ENCODE measurements at regions not wholly inside any gene's neighbourhood (a gene's known extent, or its start where the extent isn't known, plus 50 kb on each side); places are given as distances from the start of the nearest gene placed in this dataset.

- no peak for DNase-seq (ENCODE audit: low read depth in 2 of 2)
Measured at GRCh38 chrX:69228732-69229131, 63.5 kb upstream of the PJA1 start.

- no peak for DNase-seq (ENCODE audit: low read depth in 2 of 2)
Measured at GRCh38 chrX:69226459-69227158, 61.4 kb upstream of the PJA1 start.

- DNase-seq (ENCODE audit: low read depth in 2 of 2) = peak; percentile 39 to 59
Measured at GRCh38 chrX:69222103-69223090, 57.1 kb upstream of the PJA1 start.

- no peak for DNase-seq (ENCODE audit: low read depth in 2 of 2)
Measured at GRCh38 chrX:69221239-69222102, 56.2 kb upstream of the PJA1 start.

- no peak for DNase-seq (ENCODE audit: low read depth in 2 of 2)
Measured at GRCh38 chrX:69218407-69218997, 53.2 kb upstream of the PJA1 start.

GRCh38 chrX:69216911-69217310 lies 51.7 kb upstream of the PJA1 start:
- no peak for DNase-seq (ENCODE audit: low read depth in 2 of 2)

GRCh38 chrX:69216446-69216845 lies 51.2 kb upstream of the PJA1 start:
- no peak for DNase-seq (ENCODE audit: low read depth in 2 of 2)

GRCh38 chrX:69215161-69215875 lies 50.1 kb upstream of the PJA1 start:
- no peak for DNase-seq (ENCODE audit: low read depth in 2 of 2)
